Aorta (tissue), 5 donors: ENCODE measurements at regions not wholly inside any gene's neighbourhood (a gene's known extent, or its start where the extent isn't known, plus 50 kb on each side); places are given as distances from the start of the nearest gene placed in this dataset.
A peak's percentile ranks its signal among the peaks of the same experiment; 100 is the strongest.

Experiments used
- ATAC-seq: fragments of 200-7000 bp; cut with Tn5 transposase; one replicate; pipeline ENCODE4 v1.9.1; 2022; ENCODE audit warnings: moderate library complexity; ENCODE audit not compliant: low FRiP score
- DNase-seq, 2 donors: peaks; one replicate each; pipeline ENCODE4 v3.0.0-alpha.2; 2020
- H3K27ac ChIP-seq, 2 donors: one replicate each; pipeline ENCODE4 v1.5.1; 2013; ENCODE audit warnings: low read length in 2 of 2, mild to moderate bottlenecking in 2 of 2, moderate library complexity in 2 of 2, control low read depth in 1 of 2, inconsistent platforms in 1 of 2, low read depth in 1 of 2
- H3K27me3 ChIP-seq, 2 donors: one replicate each; pipeline ENCODE4 v1.6.1; 2013; ENCODE audit warnings: control low read depth in 1 of 2, low read length in 1 of 2, mild to moderate bottlenecking in 1 of 2, moderate library complexity in 1 of 2; ENCODE audit not compliant: insufficient read depth in 2 of 2, control insufficient read depth in 1 of 2
- H3K36me3 ChIP-seq, 2 donors: one replicate each; pipeline ENCODE4 v1.6.1; 2013; ENCODE audit warnings: control low read depth in 1 of 2, low read length in 1 of 2, mild to moderate bottlenecking in 1 of 2; ENCODE audit not compliant: insufficient read depth in 2 of 2, control insufficient read depth in 1 of 2
- H3K4me1 ChIP-seq, 2 donors: one replicate each; pipeline ENCODE4 v1.6.1; 2013; ENCODE audit warnings: low read length in 2 of 2, control low read depth in 1 of 2, mild to moderate bottlenecking in 1 of 2, moderate library complexity in 1 of 2; ENCODE audit not compliant: insufficient read depth in 2 of 2, control insufficient read depth in 1 of 2
- H3K4me3 ChIP-seq, 2 donors: one replicate each; pipeline ENCODE4 v1.5.1; 2013; ENCODE audit warnings: low read length in 2 of 2, control low read depth in 1 of 2, mild to moderate bottlenecking in 1 of 2
- H3K9me3 ChIP-seq: one replicate; pipeline ENCODE4 v1.6.1; 2013; ENCODE audit warnings: mild to moderate bottlenecking, low read length; ENCODE audit not compliant: control insufficient read depth
- WGBS, 2 donors: extraction: QIAGEN DNeasy Blood & Tissue Kit; methylation state at CpG; one replicate each; pipeline ENCODE4 v1.1.7; 2013; 5-methylcytosine and 5-hydroxymethylcytosine counted together
- intact Hi-C, 2 donors: fragments of 100-400 bp; cut with DNase I; formaldehyde crosslinking; loops; one replicate each; pipeline versions ENCODE4 v1.14.2 to v1.15.0; 2022
- donor health status: healthy with polysubstance abuse.
- donor health status: Bipolar disorder and iron deficiency.
- donor health status: DM: no; HTN: no; CAD: no.
- donor health status: DM: no; HTN: no; CAD: no.
- donor health status: DM: yes; HTN: yes; CAD: no.

DNA sequence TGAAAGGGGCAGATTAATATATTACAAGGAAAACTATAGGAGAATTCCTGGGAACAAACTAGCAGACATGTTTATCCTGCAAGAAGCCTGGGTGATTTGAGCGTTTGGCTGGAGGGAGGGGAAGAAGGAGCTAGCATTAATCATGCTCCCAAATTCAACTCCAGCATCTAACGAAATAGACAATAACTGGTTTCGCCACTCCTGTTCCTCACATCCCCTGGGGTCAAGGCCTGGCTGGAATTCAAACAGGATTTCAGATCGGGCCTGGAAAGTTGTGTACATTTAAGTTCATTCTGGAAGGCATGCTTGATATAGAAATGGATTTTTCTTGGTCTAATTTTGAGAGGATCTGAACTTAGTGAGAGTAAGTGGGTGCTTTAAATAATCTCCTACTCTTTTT is 126.1 kb upstream of the CTAGE1 start:
- peaks cover 8 to 14% of the 10 kb centered on the region in 2 donors for H3K4me1 ChIP-seq
- DNase-seq (peak in 1 of 2 donors; percentile 70), ATAC-seq (no peak)
- intact Hi-C loops = loop anchor here in 1 of 2 donors (5.0 kb wide), 1 partner anchor 46 kb away; no protein-coding TSS in a partner anchor
- WGBS, 2 donors = 35 to 41% methylated on average over 4 of the region's 4 CpGs
- H3K4me3 ChIP-seq = no peak overlapping the region
- H3K27ac ChIP-seq = no peak overlapping the region
- no peaks in the 10 kb centered on the region for H3K27me3 ChIP-seq
- no peaks in the 10 kb centered on the region for H3K9me3 ChIP-seq
- no peaks in the 10 kb centered on the region for H3K36me3 ChIP-seq

DNA sequence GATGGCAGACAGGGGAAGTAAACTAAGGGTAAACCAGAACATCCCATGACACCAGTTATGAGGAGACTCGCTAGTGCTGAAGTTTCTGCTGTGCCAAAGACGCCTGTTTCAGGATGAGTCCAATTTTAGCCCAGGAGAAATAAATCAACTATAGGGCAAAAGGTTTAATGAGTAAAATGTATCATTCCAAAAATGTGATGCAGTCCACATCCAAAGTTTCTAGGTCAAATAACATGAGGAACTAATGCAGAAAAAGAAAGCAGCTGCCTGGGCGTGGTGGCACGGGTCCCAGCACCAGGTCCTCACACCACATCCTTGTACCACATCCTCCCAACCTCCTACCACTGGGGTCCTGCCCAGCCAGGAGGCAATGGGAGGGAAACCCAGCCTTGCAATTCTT is 126.9 kb upstream of the CTAGE1 start:
- no peak overlapping the region for H3K4me3 ChIP-seq
- WGBS, 2 donors = 64 to 65% methylated on average over 4 of the region's 4 CpGs
- H3K36me3 ChIP-seq = no peaks in the 10 kb centered on the region
- H3K9me3 ChIP-seq = no peaks in the 10 kb centered on the region
- H3K4me1 ChIP-seq = peaks cover 8 to 10% of the 10 kb centered on the region in 2 donors
- ATAC-seq = peak; percentile 4
- H3K27ac ChIP-seq = no peak overlapping the region
- no peaks in the 10 kb centered on the region for H3K27me3 ChIP-seq
- DNase-seq = peak; percentile 58 to 68
- intact Hi-C loops = loop anchor here in 1 of 2 donors (5.0 kb wide), 1 partner anchor 47 kb away; no protein-coding TSS in a partner anchor

DNA sequence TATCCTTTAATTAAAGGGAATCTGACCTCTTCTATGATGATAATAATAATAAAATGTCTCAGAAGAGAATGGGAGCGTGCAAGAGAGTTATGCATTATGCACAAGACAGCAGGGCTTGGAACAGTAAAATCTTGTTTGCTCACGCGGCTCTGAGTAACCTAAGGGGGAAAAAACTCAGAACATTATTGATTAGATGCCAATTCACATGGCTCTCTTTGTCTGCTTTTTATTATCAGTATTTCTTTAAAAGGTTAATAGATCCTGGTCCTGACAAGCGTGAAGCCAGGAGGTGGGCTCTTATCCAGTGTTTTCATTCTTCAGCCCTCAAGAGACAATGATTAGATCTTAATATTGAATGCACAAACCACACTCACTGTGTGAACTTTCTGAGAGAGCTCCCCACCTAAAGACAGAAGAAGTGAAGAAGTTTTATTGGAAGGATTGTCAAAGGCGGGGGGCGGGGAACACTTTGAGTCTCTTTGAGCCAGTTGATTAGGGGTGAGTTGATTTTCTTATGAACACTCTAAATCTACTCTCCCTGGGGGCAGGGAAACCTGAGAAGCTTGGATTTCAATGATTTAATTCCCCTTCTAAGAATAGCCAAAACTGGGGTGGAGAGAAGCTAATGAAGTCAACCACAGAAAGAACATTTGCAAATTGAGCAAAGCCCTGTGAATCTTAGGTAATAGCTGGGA is 127.5 kb upstream of the CTAGE1 start:
- DNase-seq = peak in 1 of 2 donors; percentile 51
- no peak overlapping the region for H3K27ac ChIP-seq

DNA sequence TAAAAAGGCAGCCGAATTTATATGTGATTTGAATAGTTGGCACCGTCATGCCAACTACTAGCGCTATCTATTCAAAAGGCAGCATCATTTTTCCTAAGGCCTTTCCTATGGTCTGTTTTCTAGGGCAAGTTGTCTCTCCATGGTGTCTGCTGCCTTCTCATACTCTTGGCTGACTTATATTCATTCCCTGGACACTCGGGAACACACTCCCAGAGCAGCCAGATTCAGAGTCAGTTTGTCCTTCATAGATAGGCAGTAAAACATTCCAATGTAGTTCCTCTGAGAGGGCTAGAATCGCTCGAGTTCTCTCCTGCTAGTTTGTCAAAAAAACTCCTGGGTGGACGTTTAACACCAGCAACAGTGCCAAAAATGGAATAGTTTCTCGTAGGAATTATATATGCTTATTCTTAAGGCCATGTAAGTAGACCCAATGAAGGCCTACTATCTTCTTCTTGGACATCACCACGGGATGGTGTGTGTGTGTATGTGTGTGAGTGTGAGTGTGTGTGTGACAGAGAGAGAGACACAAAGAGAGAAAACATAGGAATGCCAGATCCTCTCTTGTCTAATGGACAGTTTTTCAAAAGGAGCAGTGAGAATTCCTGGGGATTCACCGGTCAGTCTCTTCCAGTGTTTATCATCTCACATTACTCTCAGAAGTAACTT is 129.3 kb upstream of the CTAGE1 start:
- H3K27ac ChIP-seq = peak overlapping the region in 1 of 2 donors; percentile 8
- no peaks in the 10 kb centered on the region for H3K9me3 ChIP-seq
- DNase-seq (no peak), ATAC-seq (no peak)
- no peaks in the 10 kb centered on the region for H3K27me3 ChIP-seq
- intact Hi-C loops = no loop called here
- H3K36me3 ChIP-seq = no peaks in the 10 kb centered on the region
- WGBS, 2 donors = 24 to 28% methylated on average over 10 of the region's 10 CpGs
- H3K4me1 ChIP-seq = peaks cover 5 to 13% of the 10 kb centered on the region in 2 donors
- no peak overlapping the region for H3K4me3 ChIP-seq

More for the DNA sequence above, 127.5 kb upstream of the CTAGE1 start:
- no peaks in the 10 kb centered on the region for H3K9me3 ChIP-seq
- intact Hi-C loops = no loop called here
- H3K36me3 ChIP-seq = no peaks in the 10 kb centered on the region
- H3K4me1 ChIP-seq = peaks cover 8 to 10% of the 10 kb centered on the region in 2 donors
- no peaks in the 10 kb centered on the region for H3K27me3 ChIP-seq
- no peak overlapping the region for H3K4me3 ChIP-seq
- 85 to 89% methylated on average over 6 of the region's 6 CpGs for WGBS, 2 donors
- ATAC-seq = peak; percentile 16

DNA sequence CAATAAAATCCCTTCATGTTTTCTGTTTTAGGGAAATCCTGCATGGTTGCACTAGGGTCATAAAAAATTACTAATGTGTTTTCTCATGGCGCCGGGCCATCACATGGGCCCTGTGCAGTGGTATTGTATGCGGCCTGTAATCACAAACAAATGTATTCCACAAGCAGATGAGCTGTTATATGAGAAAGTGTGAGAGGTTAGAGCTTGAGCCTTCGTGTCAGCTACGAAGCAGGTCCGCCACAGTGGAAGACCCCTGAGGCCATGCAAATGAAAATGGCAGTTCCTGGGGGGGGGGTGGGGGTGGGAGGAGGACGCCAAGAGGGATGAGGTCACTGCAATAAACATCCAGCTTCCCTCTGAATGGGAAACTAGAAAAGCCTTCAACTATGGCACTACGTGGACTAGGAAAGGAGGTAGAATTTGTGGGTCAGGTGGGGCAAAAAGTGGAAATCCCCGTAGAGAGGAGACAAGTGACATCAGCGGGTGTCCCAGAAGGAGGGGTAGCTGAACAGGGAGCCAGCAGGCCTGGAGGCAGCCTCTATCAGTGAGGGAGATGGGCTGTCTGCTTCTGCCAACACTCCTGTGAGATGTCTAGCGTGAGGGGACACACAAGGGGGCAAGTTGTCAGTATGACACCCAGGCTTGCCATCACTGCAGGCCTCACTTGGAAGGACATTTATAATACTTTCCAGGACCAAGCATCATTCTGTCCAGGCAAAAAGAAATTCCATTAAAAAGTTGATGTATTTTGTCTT is 130.3 kb upstream of the CTAGE1 start:
- Histone ChIP-seq H3K27me3 (no peaks in the 10 kb centered on the region), H3K36me3 (no peaks in the 10 kb centered on the region), H3K9me3 (no peaks in the 10 kb centered on the region), H3K4me3 (no peak overlapping the region), H3K27ac (no peak overlapping the region), H3K4me1 (peaks cover 3 to 15% of the 10 kb centered on the region in 2 donors)
- WGBS, 2 donors = 76 to 77% methylated on average over 11 of the region's 11 CpGs
- intact Hi-C loops = no loop called here
- peak in 1 of 2 donors; percentile 43 for DNase-seq
- no peak for ATAC-seq

DNA sequence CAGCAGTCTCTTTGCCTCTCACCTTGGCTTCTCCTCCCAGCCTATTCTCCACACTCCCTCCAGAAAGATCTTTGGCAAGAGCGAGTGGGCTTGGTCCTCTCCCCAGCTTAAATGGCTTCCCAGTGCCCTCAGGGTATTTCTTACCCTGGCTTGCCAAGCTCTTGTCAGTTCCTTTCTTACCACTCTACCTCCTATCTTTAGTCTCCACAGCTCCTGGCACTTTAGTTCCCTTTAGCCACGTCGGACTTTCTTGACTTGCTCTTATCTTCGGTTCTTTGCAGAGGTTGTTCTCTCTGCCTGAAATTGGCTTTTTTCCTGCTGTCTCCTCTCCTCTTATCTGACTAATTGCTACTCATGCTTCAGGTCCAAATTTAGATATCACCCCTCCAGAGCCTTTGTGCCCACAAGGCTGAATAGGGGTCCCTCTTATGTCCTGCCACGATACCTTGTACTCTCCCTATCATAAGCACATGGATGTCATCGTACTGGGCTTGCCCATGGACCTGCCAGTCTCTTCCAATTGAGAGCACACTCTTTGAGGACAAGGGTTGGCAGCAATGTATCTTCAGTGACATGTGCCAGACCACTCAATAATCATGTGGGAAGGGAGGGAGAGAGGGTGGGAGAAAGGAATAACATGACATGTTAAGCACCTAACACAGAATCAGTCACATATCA is 131.7 kb upstream of the CTAGE1 start:
- ATAC-seq (no peak), DNase-seq (no peak)
- Histone ChIP-seq H3K27ac (no peak overlapping the region), H3K9me3 (no peaks in the 10 kb centered on the region), H3K4me1 (peaks cover 3 to 15% of the 10 kb centered on the region in 2 donors), H3K36me3 (no peaks in the 10 kb centered on the region), H3K4me3 (no peak overlapping the region), H3K27me3 (no peaks in the 10 kb centered on the region)
- 53 to 60% methylated on average over 6 of the region's 6 CpGs for WGBS, 2 donors
- intact Hi-C loops = no loop called here

DNA sequence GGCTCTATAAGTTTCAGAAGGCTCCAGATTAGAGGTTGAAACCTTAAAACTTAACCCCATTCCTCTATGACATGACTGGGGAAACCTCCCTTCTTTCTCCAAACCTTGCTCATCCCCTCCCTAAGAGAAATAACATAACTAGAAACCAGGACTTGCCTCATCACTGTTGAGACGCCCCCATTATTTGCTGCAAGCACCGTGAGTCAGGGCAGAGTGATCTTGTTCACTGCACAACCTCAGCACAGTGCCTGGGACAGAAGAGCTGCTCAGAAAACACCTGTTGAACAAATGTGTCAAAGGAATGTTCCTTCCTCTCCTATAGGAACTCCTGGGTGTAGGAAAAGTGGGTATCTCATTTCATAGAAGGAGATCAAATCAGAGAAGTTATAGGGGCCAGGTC is 132.7 kb upstream of the CTAGE1 start:
- no peak overlapping the region for H3K27ac ChIP-seq
- no peaks in the 10 kb centered on the region for H3K27me3 ChIP-seq
- no peaks in the 10 kb centered on the region for H3K9me3 ChIP-seq
- 83 to 87% methylated on average over 2 of the region's 2 CpGs for WGBS, 2 donors
- H3K4me3 ChIP-seq = no peak overlapping the region
- no peaks in the 10 kb centered on the region for H3K36me3 ChIP-seq
- no peak for DNase-seq
- no peak for ATAC-seq
- H3K4me1 ChIP-seq = peaks cover 3 to 15% of the 10 kb centered on the region in 2 donors
- intact Hi-C loops = loop anchor here in 1 of 2 donors (2.0 kb wide), 1 partner anchor 80 kb away; no protein-coding TSS in a partner anchor

DNA sequence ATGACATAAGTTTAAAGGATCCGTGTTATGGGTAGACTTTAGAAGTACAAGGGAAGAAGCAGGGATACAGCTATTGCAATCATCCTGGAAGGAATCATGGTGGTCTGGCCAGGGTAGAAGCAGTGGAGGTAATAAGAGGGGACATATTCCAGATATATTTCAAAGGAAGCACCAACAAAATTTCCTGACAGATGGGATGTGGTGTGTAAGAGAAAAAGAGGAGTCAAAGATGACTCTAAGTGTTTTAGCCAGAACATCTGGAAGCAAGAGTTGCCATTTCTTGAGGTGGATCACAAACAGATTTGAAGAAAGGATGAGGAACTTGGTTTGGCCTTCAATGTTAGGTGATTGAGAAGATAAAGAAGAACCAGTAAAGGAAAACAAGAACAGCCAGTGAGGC is 133.1 kb upstream of the CTAGE1 start:
- Histone ChIP-seq H3K4me1 (peaks cover 3 to 10% of the 10 kb centered on the region in 2 donors), H3K27me3 (no peaks in the 10 kb centered on the region), H3K27ac (peak overlapping the region in 1 of 2 donors; percentile 79), H3K4me3 (no peak overlapping the region), H3K9me3 (no peaks in the 10 kb centered on the region), H3K36me3 (no peaks in the 10 kb centered on the region)
- WGBS, 2 donors = 89% methylated on average over 1 of the region's 1 CpG
- no peak for DNase-seq
- intact Hi-C loops = loop anchor here in 1 of 2 donors (2.0 kb wide), 1 partner anchor 80 kb away; no protein-coding TSS in a partner anchor
- no peak for ATAC-seq
